RPMI8226 (cell line): ENCODE measurements at regions not wholly inside any gene's neighbourhood (a gene's known extent, or its start where the extent isn't known, plus 50 kb on each side); places are given as distances from the start of the nearest gene placed in this dataset.
"Not testable (repeated sequence)": the region's sequence is repeated elsewhere in the genome, so short reads cannot be mapped to it uniquely, and the experiment has no call there.

Experiments
- DNase-seq: peaks from one replicate; pipeline ENCODE4 v3.0.0-alpha.2; 2015

- no peak for DNase-seq
Observed at GRCh38 chr13:67623630-67624029, 393.5 kb upstream of the PCDH9 start.

- no peak for DNase-seq
Observed at GRCh38 chr13:67620665-67621064, 390.5 kb upstream of the PCDH9 start.

- DNase-seq, result no peak
Observed at GRCh38 chr13:67619995-67620380, 389.9 kb upstream of the PCDH9 start.

GRCh38 chr13:67619351-67619994 lies 389.3 kb upstream of the PCDH9 start:
- DNase-seq, result no peak

GRCh38 chr13:67614579-67614978 lies 384.4 kb upstream of the PCDH9 start:
- DNase-seq, result no peak

GRCh38 chr13:67614013-67614412 lies 383.9 kb upstream of the PCDH9 start:
- DNase-seq, result no peak

- no peak for DNase-seq
Observed at GRCh38 chr13:67588607-67589006, 358.5 kb upstream of the PCDH9 start.

- no peak for DNase-seq
Observed at GRCh38 chr13:67577361-67577760, 347.2 kb upstream of the PCDH9 start.

- no peak for DNase-seq
Observed at GRCh38 chr13:67574320-67575233, 344.4 kb upstream of the PCDH9 start.

- no peak for DNase-seq
Observed at GRCh38 chr13:67568205-67568604, 338.1 kb upstream of the PCDH9 start.

- no peak for DNase-seq
Observed at GRCh38 chr13:67557642-67558241, 327.6 kb upstream of the PCDH9 start.

- DNase-seq, result no peak
Observed at GRCh38 chr13:67557118-67557517, 327.0 kb upstream of the PCDH9 start.

- DNase-seq, result no peak
Observed at GRCh38 chr13:67554746-67555452, 324.8 kb upstream of the PCDH9 start.

GRCh38 chr13:67554286-67554685 lies 324.1 kb upstream of the PCDH9 start:
- no peak for DNase-seq

GRCh38 chr13:67549331-67549730 lies 319.2 kb upstream of the PCDH9 start:
- no peak for DNase-seq

- no peak for DNase-seq
Observed at GRCh38 chr13:67538906-67539305, 308.8 kb upstream of the PCDH9 start.

- DNase-seq, result no peak
Observed at GRCh38 chr13:67520886-67521285, 290.8 kb upstream of the PCDH9 start.

GRCh38 chr13:67519356-67519755 lies 289.2 kb upstream of the PCDH9 start:
- no peak for DNase-seq

- no peak for DNase-seq
Observed at GRCh38 chr13:67518785-67519184, 288.6 kb upstream of the PCDH9 start.

- no peak for DNase-seq
Observed at GRCh38 chr13:67515895-67516294, 285.8 kb upstream of the PCDH9 start.

GRCh38 chr13:67509018-67509417 lies 278.9 kb upstream of the PCDH9 start:
- no peak for DNase-seq

GRCh38 chr13:67508275-67508674 lies 278.1 kb upstream of the PCDH9 start:
- not testable (repeated sequence) for DNase-seq

GRCh38 chr13:67506407-67506806 lies 276.3 kb upstream of the PCDH9 start:
- no peak for DNase-seq
